Neutrophil (primary cell): ENCODE measurements at regions not wholly inside any gene's neighbourhood (a gene's known extent, or its start where the extent isn't known, plus 50 kb on each side); places are given as distances from the start of the nearest gene placed in this dataset.

ENCODE experiments used
- H3K27ac ChIP-seq: fragments of 200-600 bp; sonication (generic); 2 replicates; pipeline ENCODE4 v1.5.1; 2016; ENCODE audit warnings: mild to moderate bottlenecking, moderate library complexity
- H3K27me3 ChIP-seq: fragments of 200-600 bp; sonication (generic); 2 replicates; pipeline ENCODE4 v1.6.0; 2016; ENCODE audit warnings: mild to moderate bottlenecking
- H3K36me3 ChIP-seq: fragments of 200-600 bp; sonication (generic); 2 replicates; pipeline ENCODE4 v1.5.1; 2017
- H3K4me1 ChIP-seq, 2 experiments: fragments of 200-600 bp in 1 of 2; sonication (generic) in 1 of 2; 1 replicate in 1 of 2; 2 replicates in 1 of 2; pipeline versions ENCODE4 v1.5.1 to v1.6.1; 2013 to 2016; ENCODE audit warnings: low read depth in 1 of 2, low read length in 1 of 2, mild to moderate bottlenecking in 1 of 2, moderate library complexity in 1 of 2; ENCODE audit not compliant: control insufficient read depth in 1 of 2, insufficient read depth in 1 of 2
- H3K4me3 ChIP-seq, 2 experiments: fragments of 200-600 bp in 1 of 2; sonication (generic) in 1 of 2; 1 replicate in 1 of 2; 2 replicates in 1 of 2; pipeline ENCODE4 v1.5.1; 2013 to 2016; ENCODE audit warnings: low read depth in 1 of 2, low read length in 1 of 2, mild to moderate bottlenecking in 1 of 2, moderate library complexity in 1 of 2
- H3K9me3 ChIP-seq: fragments of 200-600 bp; sonication (generic); 2 replicates; pipeline ENCODE4 v1.5.1; 2016
- TF ChIP-seq, protein P1 (sequence below): fragments of 200-600 bp; sonication (generic); IDR thresholded peaks from 2 replicates; pipeline ENCODE4 v1.5.1; 2016; ENCODE audit warnings: antibody characterized with exemption

- no peak overlapping the region for H3K27ac ChIP-seq
- TF ChIP-seq, protein P1, sequence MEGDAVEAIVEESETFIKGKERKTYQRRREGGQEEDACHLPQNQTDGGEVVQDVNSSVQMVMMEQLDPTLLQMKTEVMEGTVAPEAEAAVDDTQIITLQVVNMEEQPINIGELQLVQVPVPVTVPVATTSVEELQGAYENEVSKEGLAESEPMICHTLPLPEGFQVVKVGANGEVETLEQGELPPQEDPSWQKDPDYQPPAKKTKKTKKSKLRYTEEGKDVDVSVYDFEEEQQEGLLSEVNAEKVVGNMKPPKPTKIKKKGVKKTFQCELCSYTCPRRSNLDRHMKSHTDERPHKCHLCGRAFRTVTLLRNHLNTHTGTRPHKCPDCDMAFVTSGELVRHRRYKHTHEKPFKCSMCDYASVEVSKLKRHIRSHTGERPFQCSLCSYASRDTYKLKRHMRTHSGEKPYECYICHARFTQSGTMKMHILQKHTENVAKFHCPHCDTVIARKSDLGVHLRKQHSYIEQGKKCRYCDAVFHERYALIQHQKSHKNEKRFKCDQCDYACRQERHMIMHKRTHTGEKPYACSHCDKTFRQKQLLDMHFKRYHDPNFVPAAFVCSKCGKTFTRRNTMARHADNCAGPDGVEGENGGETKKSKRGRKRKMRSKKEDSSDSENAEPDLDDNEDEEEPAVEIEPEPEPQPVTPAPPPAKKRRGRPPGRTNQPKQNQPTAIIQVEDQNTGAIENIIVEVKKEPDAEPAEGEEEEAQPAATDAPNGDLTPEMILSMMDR, result no peak
- no peaks in the 10 kb centered on the region for H3K9me3 ChIP-seq
- H3K4me1 ChIP-seq, result no peaks in the 10 kb centered on the region
- no peak overlapping the region for H3K4me3 ChIP-seq
- H3K27me3 ChIP-seq, result no peaks in the 10 kb centered on the region
- no peaks in the 10 kb centered on the region for H3K36me3 ChIP-seq
Observed at GRCh38 chr6:163814494-163815364, 400.2 kb downstream of the QKI start.

DNA sequence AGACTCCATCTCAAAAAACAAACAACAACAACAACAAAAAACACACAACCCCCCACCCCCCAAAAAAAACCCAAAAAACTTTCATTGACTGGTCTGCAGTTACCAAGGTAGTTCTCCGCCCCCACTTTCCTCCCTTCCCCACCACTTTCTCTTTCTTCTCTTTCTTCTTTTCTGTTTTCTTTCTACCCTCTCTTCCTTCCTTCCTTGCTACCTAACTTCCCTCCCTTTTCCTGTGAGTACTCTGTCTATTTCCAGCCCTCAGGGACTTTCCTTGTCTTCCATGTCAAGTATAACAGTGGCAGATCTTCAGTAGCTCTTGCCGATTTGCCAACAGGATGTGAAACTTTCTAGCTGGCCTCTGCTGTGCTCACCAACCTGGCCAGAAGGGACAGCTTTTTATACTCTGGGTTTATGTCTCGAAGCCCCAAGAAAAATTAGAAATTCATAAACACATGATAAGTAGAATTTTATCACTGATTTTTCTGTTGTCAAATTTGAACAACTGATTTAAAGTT lies 399.5 kb downstream of the QKI start:
- TF ChIP-seq, protein P1, result no peak
- Histone ChIP-seq H3K9me3 (no peaks in the 10 kb centered on the region), H3K27ac (no peak overlapping the region), H3K27me3 (no peaks in the 10 kb centered on the region), H3K4me1 (no peaks in the 10 kb centered on the region), H3K36me3 (no peaks in the 10 kb centered on the region), H3K4me3 (no peak overlapping the region)

- TF ChIP-seq, protein P1, result no peak
- no peak overlapping the region for H3K4me3 ChIP-seq
- H3K27ac ChIP-seq, result no peak overlapping the region
- H3K4me1 ChIP-seq, result no peaks in the 10 kb centered on the region
- no peaks in the 10 kb centered on the region for H3K27me3 ChIP-seq
- no peaks in the 10 kb centered on the region for H3K36me3 ChIP-seq
- H3K9me3 ChIP-seq, result no peaks in the 10 kb centered on the region
Observed at GRCh38 chr6:163811317-163811716, 396.8 kb downstream of the QKI start.

- Histone ChIP-seq H3K27ac (no peak overlapping the region), H3K27me3 (no peaks in the 10 kb centered on the region), H3K9me3 (no peaks in the 10 kb centered on the region), H3K4me1 (no peaks in the 10 kb centered on the region), H3K36me3 (no peaks in the 10 kb centered on the region), H3K4me3 (no peak overlapping the region)
- TF ChIP-seq, protein P1, result no peak
Observed at GRCh38 chr6:163809364-163809763, 394.8 kb downstream of the QKI start.

DNA sequence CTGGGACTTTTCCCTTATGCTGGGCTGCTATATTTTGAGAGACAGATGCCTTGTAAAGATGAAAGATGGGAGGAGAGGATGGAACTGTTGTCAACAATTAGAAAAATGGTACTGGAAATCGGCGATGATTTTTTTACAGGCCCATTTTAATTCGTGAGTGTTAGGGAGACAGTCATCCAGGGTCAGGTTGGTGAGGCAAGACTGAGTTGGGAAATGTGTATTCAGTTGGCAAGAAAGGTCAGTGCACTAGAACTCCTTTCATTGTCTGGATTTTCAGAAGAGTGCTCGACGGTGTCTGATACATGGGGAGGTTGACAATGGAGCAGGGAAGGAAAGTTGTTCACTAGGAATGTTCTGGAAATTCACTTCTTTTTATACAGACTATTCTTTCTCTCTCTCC lies 394.4 kb downstream of the QKI start:
- no peaks in the 10 kb centered on the region for H3K36me3 ChIP-seq
- no peak overlapping the region for H3K27ac ChIP-seq
- H3K4me1 ChIP-seq, result no peaks in the 10 kb centered on the region
- no peaks in the 10 kb centered on the region for H3K27me3 ChIP-seq
- TF ChIP-seq, protein P1, result no peak
- no peak overlapping the region for H3K4me3 ChIP-seq
- no peaks in the 10 kb centered on the region for H3K9me3 ChIP-seq
